OCI-M1 (cell line): ENCODE measurements at regions not wholly inside any gene's neighbourhood (a gene's known extent, or its start where the extent isn't known, plus 50 kb on each side); places are given as distances from the start of the nearest gene placed in this dataset.
A peak's percentile ranks its signal among the peaks of the same experiment; 100 is the strongest.

Experiments used
- DNase-seq: peaks from one replicate; lab custom pipeline; 2025; lab: John Stamatoyannopoulos, UW

GRCh38 chr13:103349211-103349980, 283.2 kb upstream of the SLC10A2 start:
- no peak for DNase-seq

GRCh38 chr13:103335241-103335640, 269.0 kb upstream of the SLC10A2 start:
- no peak for DNase-seq

GRCh38 chr13:103331924-103332323, 265.7 kb upstream of the SLC10A2 start:
- DNase-seq, result no peak

GRCh38 chr13:103328899-103329298, 262.7 kb upstream of the SLC10A2 start:
- DNase-seq, result no peak

GRCh38 chr13:103326326-103326725, 260.1 kb upstream of the SLC10A2 start:
- no peak for DNase-seq

- no peak for DNase-seq
These were observed 259.5 kb upstream of the SLC10A2 start for GRCh38 chr13:103325672-103326071.

- no peak for DNase-seq
These were observed 258.4 kb upstream of the SLC10A2 start for GRCh38 chr13:103324641-103325040.

GRCh38 chr13:103315711-103316110, 249.5 kb upstream of the SLC10A2 start:
- DNase-seq, result no peak

- DNase-seq, result no peak
These were observed 246.2 kb upstream of the SLC10A2 start for GRCh38 chr13:103312467-103312866.

GRCh38 chr13:103308667-103309066, 242.4 kb upstream of the SLC10A2 start:
- no peak for DNase-seq

- DNase-seq, result no peak
These were observed 239.9 kb upstream of the SLC10A2 start for GRCh38 chr13:103306163-103306562.

GRCh38 chr13:103303078-103303651, 236.9 kb upstream of the SLC10A2 start:
- DNase-seq, result no peak

GRCh38 chr13:103302676-103303075, 236.5 kb upstream of the SLC10A2 start:
- no peak for DNase-seq

GRCh38 chr13:103299079-103299478, 232.9 kb upstream of the SLC10A2 start:
- no peak for DNase-seq

GRCh38 chr13:103297083-103297482, 230.9 kb upstream of the SLC10A2 start:
- no peak for DNase-seq

GRCh38 chr13:103291798-103292572, 225.8 kb upstream of the SLC10A2 start:
- DNase-seq, result peak; percentile 62

GRCh38 chr13:103291226-103291625, 225.0 kb upstream of the SLC10A2 start:
- DNase-seq, result no peak

GRCh38 chr13:103289681-103290080, 223.5 kb upstream of the SLC10A2 start:
- DNase-seq, result no peak

GRCh38 chr13:103288114-103288513, 221.9 kb upstream of the SLC10A2 start:
- no peak for DNase-seq

- no peak for DNase-seq
These were observed 221.4 kb upstream of the SLC10A2 start for GRCh38 chr13:103287659-103288058.

GRCh38 chr13:103284466-103284865, 218.2 kb upstream of the SLC10A2 start:
- DNase-seq, result no peak

- DNase-seq, result no peak
These were observed 217.2 kb upstream of the SLC10A2 start for GRCh38 chr13:103283451-103283820.
